Femur (tissue), 1 donor: ENCODE measurements at regions not wholly inside any gene's neighbourhood (a gene's known extent, or its start where the extent isn't known, plus 50 kb on each side); places are given as distances from the start of the nearest gene placed in this dataset.
"Not testable (repeated sequence)": the region's sequence is repeated elsewhere in the genome, so short reads cannot be mapped to it uniquely, and the experiment has no call there.

Source experiments
- DNase-seq: peaks from one replicate; pipeline ENCODE4 v3.0.0-alpha.2; 2017

DNA sequence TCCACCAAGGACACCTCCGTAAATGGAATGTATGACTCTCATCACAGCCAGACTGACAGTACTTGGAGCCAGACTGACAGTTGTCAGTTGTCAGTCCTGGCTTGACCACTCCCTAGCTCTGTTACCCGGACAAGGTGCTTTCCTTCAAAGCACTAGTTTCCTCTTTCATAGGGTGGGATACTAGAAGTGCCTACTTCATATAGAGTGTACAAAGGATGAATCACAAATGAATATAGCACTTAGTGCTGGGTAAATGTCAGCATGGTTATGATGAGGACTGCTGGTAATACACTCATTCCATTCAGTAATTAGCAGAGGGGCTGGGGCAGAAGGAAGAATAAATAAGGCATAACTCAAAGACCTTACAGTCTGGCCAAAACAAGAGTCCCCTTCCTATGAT, 91.4 kb downstream of the ARL4C start:
- no peak for DNase-seq

DNA sequence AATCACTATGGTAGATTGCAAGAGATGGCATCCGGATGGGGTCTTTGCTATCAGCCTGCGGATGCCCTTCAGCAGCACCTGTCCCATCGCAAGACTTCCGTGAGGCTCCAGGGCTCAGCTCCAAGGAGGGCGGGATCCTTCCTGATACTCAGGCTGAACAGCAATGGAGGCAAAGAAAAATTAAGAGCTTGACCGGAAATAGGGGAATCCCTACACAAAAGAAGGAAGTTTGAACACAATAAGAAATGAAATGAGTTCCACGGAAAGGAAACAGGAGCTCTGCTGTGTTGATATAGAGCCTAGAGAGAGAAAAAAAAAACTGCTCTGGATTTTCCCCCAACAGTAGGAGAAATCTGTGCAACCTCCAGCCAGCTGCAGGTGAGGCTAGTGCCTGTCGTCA, 91.9 kb downstream of the ARL4C start:
- DNase-seq, result no peak

DNA sequence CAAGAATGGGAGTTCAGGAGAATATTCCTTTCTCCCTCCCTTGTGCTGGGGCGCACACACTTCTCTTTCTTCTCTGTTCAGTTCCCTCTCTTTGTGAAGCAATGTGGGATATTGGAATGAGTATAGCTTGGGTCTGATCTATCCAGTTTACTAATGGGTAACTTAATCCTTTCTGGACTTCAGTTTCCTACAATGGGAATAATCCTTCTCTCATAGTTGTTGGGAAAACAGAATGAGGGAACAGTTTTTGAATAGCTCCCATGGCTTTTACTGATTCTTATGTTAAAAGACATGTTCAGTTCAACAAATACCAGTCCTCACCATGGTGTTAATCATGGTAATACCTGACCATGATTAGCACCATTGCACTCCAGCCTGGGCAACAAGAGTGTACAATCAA, 93.1 kb downstream of the ARL4C start:
- DNase-seq, result no peak

DNA sequence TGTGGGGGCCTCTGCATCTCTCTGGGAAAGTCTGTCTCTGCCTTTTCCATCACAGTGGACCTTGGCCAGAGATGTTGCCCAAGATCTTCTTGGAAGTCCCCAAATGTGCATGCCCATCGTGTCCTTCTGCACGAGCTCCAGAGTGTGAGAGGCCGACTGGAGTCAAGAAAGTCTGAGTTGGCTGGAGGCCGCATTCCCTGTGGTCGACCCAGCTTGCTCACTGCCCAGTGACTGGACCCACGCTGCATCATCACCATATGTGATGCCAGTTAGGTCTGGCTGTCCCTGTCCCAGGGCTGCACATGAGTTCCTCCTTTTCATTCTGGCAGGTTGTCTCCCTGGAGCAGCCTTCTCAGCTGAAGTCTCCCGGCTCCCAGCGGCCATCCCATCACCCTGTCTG, 93.8 kb downstream of the ARL4C start:
- DNase-seq, result no peak

DNA sequence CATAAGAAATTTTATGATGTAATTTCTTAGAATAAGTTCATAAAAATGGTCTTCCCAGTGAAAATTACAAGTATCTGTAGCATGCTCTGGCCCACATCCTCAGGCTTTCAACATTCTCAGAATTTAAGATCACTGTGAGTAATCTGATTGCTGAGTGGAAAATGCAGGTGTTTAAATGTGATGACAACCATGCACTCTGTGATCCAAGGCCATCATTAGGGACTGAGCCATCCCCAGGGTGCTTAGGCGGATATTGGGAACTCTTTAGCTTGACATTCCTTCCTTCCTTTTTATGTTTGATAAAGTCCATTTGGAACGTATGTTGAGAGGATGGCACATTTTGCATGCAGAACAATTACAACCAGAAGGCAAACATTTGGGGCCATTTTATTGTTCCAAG, 95.5 kb downstream of the ARL4C start:
- DNase-seq, result peak; percentile 34

DNA sequence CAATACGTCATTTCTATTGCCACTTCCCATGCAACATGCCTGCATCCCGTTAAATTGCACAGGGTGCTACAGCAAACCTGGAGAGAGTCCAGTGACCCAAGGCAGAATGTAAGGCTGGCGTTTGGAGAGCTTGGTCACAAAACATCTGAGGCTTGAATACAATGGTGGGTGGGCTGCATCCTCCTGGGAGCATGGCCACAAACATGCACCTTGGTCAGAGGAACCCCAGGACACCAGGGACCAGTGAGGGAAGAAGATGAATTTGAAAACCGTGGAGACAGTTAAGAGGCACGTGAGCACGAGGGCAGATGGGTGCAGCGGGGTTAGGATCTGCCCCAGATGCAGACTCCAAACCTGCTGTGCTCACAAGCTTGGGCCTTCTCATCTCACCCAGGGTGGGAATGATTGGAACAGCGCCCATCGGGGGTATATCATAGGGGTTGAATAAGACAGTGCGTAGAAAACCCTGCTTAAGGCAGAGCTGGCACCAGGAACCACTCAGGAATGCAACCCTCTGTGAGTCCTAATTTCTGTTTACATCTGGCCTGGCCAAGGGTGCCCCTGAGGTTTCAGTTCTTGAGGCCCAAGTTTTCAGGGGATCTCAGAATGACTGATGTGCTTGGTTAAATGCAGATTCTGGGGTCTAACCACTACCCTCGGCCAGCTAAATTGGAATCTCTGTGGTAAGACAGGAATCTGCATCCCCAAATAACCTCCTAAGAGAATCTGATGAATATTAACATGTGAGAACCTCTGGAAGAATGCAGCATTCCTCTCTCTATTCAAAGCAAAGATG, 97.2 kb downstream of the ARL4C start:
- DNase-seq, result no peak

DNA sequence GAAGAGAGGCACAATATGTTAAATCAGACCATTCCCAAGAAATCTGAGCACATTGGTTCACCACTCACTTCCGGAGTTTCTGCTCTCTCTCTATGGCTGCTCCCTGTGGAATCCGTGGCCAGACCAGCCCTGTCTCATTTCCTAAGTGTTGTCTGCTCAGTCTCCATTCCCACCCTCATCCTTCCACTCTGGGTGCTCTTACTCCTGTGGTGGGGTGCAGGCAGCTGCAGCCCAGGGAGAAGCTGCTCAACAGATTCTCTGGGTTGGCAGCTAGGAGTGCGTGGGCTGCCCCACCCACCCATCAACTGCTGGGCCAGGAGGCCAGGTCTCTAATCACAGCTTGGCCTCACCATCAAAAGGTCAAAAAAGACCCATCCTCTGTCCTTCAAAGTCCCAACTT, 98.3 kb downstream of the ARL4C start:
- peak; percentile 44 for DNase-seq

DNA sequence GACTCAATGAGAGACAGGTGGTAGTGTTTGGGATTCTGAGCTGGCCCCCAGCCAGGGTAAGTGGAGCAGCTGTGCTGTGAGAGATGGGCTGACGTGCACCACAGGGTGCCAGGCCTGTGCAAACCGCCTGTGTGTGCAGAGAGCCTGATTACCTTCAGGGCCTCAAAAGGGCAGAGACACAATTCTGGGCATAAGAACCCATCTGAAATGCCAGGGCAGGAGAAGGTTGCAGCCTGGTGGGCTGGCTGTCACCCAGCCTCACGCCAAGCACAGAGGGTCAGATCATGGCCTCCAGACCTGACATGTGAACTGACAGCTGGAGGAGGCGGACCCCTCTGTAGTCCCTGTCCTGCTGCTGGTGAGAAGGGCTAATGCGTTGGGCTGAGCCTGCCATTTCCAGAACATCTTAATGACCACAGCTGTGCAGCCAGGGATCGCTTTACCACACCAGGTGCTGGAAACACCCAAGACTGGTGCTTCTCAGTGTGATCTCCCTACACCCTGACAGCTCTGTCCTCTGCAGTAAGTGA, 100.9 kb downstream of the ARL4C start:
- peak; percentile 67 for DNase-seq

DNA sequence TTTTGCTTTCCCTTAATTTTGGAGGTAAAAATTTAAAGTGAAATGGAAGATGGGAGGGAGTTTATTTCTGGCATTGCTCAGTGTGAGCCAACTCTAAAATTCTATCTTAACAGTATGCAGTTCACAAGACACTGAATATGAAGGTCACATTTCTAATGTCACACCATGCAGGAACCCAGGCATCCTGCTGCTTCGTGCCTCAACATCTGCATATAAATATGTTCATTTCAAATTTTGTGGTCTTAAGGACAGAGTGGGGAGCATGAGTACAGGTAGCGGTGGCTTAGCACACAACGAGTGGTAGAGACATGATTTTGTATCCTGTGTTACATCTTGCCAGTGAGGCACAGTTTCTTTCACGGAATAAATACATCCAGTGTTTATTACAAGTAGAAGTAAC, 102.4 kb downstream of the ARL4C start:
- DNase-seq, result no peak

DNA sequence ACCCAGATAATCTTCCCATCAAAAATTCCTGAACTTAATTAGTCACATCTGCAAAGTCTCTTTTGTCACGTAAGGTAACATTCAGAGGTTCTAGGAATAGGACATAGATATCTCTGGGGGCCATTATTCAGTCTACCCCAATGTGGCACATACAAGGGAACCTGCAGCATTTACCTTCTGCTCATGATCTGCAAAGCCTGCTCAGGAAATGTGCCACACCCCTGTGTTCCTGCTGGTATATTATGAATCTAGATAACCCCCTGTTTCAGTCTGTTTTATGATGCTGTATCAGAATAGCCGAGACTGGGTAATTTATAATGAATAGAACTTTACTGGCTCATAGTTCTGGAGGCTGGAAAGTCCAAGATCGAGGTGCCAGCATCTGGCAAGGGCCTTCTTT, 103.5 kb downstream of the ARL4C start:
- no peak for DNase-seq

DNA sequence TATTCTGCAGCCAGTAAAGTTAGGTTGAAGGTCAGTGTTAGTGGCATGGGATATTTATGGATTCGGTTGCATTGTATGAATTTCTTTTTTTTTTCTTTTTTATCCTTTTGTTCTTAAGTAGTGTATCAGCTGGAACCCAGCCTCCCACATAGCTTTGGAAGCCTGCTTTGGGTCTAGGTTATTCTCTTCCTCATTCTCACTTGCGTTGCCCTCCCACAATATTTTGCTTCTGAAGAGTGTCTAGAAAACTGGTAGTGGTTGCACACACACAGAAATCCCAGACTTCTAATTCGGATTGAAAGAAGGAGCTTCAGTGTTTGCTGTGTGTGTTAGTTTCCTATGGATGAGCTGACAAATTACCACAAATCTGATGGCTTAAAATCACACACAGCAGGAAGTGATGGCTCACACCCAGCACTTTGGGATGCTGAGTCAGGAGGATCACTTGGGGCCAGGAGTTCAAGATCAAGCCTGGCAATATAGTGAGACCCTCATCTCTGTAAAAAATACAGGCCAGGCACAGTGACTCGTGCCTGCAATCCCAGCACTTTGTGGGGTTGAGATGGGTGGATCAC, 104.8 kb downstream of the ARL4C start:
- DNase-seq, result no peak

DNA sequence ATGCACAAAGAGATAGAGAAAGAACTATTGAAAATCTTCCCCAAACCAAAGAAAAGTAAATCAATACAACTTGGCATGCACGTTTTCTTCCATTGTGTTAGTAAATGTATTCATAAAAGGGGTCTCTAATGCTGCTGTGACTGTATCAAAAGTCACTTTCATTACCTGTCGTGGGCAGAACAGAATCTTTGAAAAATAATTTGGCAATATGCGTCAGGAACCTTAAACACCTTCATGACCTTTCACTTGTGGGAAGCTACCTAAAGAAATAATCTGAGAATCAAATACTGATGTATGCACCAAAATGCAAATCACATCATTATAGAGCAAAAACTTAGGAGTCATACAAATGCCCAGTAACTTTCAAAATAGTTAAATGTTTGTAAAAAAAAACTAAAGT, 105.3 kb downstream of the ARL4C start:
- no peak for DNase-seq

DNA sequence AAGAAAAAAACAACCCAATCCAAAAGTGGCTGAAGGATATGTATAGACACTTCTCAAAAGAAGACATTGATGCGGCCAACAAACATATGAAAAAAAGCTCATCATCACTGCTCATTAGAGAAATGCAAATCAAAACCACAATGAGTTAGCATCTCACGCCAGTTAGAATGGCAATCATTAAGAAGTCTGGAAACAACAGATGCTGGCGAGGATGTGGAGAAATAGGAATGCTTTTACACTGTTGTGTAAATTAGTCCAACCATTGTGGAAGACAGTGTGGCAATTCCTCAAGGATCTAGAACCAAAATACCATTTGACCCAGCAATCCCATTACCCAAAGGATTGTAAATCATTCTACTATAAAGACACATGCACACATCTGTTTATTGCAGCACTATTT, 107.2 kb downstream of the ARL4C start:
- DNase-seq, result not testable (repeated sequence)

DNA sequence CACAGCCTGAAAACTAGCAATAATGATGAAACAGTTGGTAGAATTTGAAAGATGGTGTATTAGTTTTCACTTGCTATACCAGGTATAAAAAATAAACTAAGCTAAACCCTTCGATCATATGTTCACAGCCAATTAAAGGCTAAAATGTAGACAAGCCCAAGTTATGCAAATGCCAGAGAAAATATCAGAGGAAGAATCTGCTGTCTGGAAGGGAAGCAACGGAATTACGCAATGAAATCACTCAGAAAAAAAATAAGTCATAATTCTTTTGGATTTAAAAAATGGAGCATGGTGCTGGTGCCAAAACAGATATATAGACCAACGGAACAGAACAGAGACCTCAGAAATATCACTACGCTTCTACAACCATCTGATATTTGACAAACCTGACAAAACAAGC, 108.3 kb downstream of the ARL4C start:
- no peak for DNase-seq

DNA sequence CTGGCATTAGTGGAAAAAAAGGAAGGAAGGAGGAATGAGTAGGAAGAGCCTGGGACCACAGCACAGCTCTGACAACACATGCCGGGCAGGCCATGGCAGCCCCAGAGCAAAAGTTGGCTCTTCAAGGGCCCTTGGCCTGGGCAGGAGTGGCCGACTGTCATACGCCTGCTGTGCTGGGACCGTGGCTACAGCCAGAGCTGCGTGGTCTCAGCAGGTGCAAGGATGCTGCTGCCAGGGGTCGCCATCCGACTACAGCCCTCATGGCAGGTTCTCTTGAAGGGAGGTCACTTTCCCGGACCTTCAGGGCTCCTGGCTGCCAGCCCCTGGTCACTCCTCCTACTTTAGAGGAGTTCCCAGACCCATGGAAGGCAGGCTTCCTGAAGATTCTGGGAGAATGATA, 109.9 kb downstream of the ARL4C start:
- DNase-seq, result no peak

DNA sequence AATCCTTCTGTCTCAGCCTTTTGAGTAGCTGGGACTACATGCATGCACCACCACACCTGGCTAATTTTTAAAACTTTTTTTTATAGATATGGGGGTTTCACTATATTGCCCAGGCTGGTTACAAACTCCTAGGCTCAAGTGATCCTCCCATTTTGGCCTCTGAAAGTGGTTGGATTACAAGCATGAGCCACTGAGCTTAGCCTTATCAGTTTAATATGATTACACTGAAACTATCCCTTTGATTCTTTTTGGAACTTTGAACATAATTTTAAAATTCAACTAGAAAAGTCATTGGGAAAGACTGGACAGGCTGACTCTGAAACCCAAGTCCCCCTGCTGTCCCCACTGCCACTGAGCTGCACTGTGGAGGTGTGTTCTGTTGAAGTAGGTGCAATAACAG, 114.8 kb downstream of the ARL4C start:
- DNase-seq, result no peak

DNA sequence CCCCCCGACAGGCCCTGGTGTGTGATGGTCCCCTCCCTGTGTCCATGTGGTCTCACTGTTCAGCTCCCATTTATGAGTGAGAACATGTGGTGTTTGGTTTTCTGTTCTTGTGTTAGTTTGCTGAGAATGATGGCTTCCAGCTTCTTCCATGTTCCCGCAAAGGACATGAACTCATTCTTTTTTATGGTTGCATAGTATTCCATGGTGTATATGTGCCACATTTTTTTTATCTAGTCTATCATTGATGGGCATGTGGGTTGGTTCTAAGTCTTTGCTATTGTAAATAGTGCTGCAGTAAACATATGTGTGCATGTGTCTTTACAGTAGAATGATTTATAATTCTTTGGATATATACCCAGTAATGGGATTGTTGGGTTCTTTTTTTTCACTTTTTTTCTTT, 117.9 kb downstream of the ARL4C start:
- DNase-seq, result not testable (repeated sequence)

DNA sequence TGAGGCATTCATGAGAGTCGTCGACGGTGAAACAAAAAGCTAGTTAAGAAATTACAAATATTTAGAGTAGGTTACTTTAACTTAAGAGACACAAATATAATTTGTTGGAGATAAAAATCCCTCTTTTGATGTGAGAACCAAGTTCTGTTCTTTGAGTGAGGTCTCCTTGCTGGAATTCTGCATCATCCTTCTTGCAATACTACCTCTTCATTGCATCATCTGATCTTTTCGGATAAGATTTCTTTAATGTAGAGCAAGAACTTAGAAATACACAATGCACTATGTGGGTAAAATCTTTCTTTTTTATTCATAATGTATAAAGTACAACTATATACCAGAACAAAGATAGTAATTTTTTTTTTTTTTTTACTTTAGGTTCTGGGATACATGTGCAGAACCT, 118.4 kb downstream of the ARL4C start:
- no peak for DNase-seq

DNA sequence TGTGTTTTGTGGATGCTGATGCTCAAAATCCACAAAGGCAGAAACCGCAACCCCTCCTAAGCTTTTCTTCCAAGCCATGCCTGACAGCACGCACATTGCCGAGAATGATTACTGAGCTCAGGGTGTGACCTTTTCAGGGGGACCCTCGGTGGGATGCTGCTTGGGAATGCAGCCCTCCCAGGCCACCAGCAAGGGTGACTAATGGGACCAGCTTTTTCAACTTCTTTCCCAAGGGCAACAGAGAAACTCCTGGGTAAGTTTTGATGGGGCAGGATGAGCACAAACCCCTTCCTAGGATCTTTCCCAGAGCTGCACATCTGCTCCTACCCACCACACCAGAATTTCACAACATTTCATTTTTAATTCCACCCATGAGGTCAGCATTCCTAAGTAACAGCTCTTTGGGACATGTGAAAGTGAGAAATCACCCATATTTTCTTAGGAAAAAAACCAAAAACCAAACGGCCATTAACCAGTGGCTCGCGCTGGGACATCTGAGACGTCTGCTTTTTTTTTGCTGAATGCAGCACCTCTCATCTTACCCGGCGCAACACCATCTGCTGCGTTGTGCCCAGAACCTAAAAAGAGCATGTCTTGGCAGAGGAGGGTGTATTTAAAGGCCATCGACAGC, 119.0 kb downstream of the ARL4C start:
- no peak for DNase-seq

DNA sequence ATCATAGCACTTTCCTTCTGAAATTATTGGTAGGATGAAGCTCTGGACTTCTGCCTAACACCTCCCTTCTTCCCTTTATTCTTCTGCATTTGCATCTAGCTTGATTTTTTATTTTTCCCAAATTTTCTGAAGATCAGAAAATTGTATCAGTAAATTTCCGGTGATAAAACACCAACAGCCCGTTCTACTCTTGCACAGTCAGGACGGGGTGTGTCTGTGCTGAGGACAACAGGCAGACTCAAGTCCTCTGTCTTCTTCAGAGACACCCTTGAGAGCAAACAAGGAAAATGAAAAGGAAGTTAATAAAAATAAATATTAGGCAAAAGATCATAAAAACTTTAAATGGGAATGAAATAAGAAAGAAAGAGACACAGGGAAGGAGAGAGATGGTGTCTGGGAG, 120.7 kb downstream of the ARL4C start:
- no peak for DNase-seq

DNA sequence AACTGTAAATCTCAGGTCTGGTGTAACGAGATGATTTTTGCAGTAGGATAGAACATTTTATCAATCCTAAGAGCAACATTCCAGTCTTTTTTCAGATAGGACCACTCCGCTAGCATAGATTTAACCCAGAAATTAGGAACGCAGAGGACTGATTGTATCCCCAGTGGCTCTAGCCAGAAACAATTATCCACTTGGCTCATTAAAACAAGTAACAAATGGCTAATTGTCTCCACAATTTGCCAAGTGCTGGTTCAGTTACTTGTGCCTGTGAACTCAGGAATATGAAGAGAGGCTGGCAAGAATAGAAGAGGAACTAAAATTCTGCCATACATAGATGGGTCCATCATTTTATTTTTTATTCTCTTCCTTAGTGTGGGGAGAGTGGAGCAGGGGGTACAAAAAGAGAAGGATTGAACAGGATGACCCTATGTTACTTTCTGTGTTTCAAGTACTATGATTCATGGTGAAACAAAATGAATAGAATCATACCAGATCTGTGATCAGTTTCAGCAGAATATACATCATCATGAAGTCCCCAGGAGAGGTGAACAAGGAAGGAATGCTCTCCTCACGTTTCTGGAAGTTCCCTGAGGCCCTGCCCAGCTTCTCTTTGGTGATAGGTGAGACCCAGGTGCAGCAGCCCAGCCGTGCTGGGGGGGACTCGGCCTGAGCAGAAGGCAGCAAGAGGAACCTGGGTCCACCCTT, 121.6 kb downstream of the ARL4C start:
- DNase-seq, result no peak

DNA sequence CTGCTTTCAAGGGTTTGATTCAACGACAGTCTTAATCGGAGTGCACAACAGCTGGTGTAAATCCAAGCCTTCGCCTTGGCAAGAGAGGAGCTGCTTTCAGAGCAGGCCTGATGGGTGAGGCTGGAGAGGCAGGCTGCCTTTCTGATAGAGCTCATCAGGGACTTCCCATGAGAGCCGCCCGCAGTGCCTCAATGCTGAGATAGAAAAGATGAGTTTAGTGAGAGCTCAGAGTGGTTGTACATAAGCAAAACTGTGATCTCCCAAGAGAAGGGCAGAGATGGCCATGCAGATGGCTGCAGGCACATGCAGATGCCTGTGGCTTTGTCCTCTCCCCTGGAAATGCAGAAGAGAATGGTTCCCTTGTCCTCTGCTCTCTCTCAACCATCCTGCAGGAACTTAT, 122.1 kb downstream of the ARL4C start:
- no peak for DNase-seq

DNA sequence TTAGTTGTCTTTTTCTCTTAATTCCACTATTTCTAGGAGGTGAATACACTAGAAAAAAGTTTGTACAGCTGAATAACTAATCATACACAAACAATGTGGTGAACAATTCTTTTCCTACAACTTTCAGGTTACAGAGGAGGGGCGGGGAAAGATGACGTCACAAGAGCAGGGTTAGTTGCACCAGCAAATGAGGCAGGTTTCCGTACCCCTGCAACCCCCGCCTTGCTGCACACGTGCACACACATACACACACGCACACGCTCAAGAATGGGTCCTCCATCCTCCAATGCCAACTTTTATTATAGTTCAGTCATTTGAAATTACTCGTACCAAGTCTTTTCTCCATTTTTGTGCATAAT, 122.8 kb downstream of the ARL4C start:
- DNase-seq, result no peak
